ENCODE measurements at regions not wholly inside any gene's neighbourhood (a gene's known extent, or its start where the extent isn't known, plus 50 kb on each side); places are given as distances from the start of the nearest gene placed in this dataset.

- no peak for TF ChIP-seq CTCF (IDR thresholded peaks at IDR 0.05 in 4 of 5, conservative IDR thresholded peaks at IDR 0.05 in 1 of 5)
- TF ChIP-seq POLR2A (IDR thresholded peaks at IDR 0.05) = no peak
Observed at GRCh38 chr4:136965478-136965877, 566.8 kb downstream of the PCDH18 start.
